Naive thymus-derived CD8-positive, alpha-beta T cell (primary cell): ENCODE measurements at regions not wholly inside any gene's neighbourhood (a gene's known extent, or its start where the extent isn't known, plus 50 kb on each side); places are given as distances from the start of the nearest gene placed in this dataset.
"Not testable (repeated sequence)": the region's sequence is repeated elsewhere in the genome, so short reads cannot be mapped to it uniquely, and the experiment has no call there.

Experiments
- ATAC-seq, 2 donors: fragments of 150-1000 bp; cut with Tn5 transposase in 1 of 2; sonication (Bioruptor Pico), chemical (Tn5 transposase) in 1 of 2; 1 replicate in 1 of 2; 2 replicates in 1 of 2; pipeline ENCODE4 v1.10.0; 2021; ENCODE audit warnings: mild to moderate bottlenecking in 2 of 2, moderate library complexity in 2 of 2
- POLR2A ChIA-PET: fragments of 350-600 bp; sonication (Branson Sonifier 250); formaldehyde crosslinking; loops from one replicate; lab custom pipeline; 2021; ENCODE audit warnings: antibody characterized with exemption; lab: Charles Lee
- DNase-seq, 10 donors: peaks; one replicate each; pipeline versions ENCODE4 v3.0.0 to v3.0.0-alpha.2; 2020 to 2022
- H3K27ac Mint-ChIP-seq, 10 donors: one replicate each; pipeline ENCODE4 v1.8.0; 2020 to 2022; ENCODE audit warnings: mild to moderate bottlenecking in 10 of 10, mixed read lengths in 10 of 10, moderate library complexity in 4 of 10, inconsistent platforms in 1 of 10
- H3K27me3 Mint-ChIP-seq, 5 donors: one replicate each; pipeline ENCODE4 v1.8.0; 2021 to 2022; ENCODE audit warnings: mixed read lengths in 5 of 5
- H3K36me3 Mint-ChIP-seq, 3 donors: one replicate each; pipeline ENCODE4 v1.8.0; 2020 to 2022; ENCODE audit warnings: mixed read lengths in 3 of 3, mild to moderate bottlenecking in 2 of 3, inconsistent platforms in 1 of 3
- H3K4me1 Mint-ChIP-seq, 4 donors: one replicate each; pipeline ENCODE4 v1.8.0; 2021 to 2022; ENCODE audit warnings: mixed read lengths in 4 of 4
- H3K4me3 Mint-ChIP-seq, 10 donors: one replicate each; pipeline ENCODE4 v1.8.0; 2020 to 2022; ENCODE audit warnings: mild to moderate bottlenecking in 10 of 10, mixed read lengths in 10 of 10, moderate library complexity in 6 of 10, inconsistent platforms in 1 of 10
- H3K9me3 Mint-ChIP-seq, 9 donors: one replicate each; pipeline ENCODE4 v1.8.0; 2020 to 2022; ENCODE audit warnings: mixed read lengths in 9 of 9, mild to moderate bottlenecking in 3 of 9, inconsistent platforms in 1 of 9, moderate library complexity in 1 of 9

DNA sequence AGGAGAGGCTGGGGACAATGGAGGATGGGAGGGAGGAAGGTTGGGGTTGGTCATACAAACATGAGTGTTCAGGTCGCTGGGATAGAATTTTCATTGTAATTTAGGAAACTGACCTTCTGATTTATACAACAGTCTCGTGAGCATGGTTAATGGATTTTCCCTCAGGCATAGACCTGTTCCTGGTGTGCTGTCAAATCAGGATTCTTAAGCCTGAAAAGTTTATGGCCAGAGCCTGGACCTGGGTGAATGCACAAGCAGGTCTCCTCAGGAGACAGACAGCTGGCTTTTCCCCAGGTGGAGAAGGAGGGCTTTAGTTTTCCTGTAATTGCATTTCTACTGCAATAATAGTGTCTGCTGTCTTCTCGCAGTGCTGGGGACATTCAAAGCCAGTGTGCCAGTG lies 338.0 kb downstream of the SHQ1 start:
- ATAC-seq, result no peak
- H3K27ac Mint-ChIP-seq, result no peak overlapping the region
- no peak overlapping the region for H3K4me3 Mint-ChIP-seq
- H3K4me1 Mint-ChIP-seq, result no peaks in the 10 kb centered on the region
- no peaks in the 10 kb centered on the region for H3K36me3 Mint-ChIP-seq
- H3K27me3 Mint-ChIP-seq, result peaks cover 0 to 1% (median 0%) of the 10 kb centered on the region in 5 donors
- no peaks in the 10 kb centered on the region for H3K9me3 Mint-ChIP-seq
- POLR2A ChIA-PET, result no interaction called here
- no peak for DNase-seq

GRCh38 chr3:72505539-72506405 lies 342.5 kb downstream of the SHQ1 start:
- no peaks in the 10 kb centered on the region for H3K4me1 Mint-ChIP-seq
- H3K36me3 Mint-ChIP-seq, result no peaks in the 10 kb centered on the region
- POLR2A ChIA-PET, result interaction anchor here (0.6 to 0.7 kb wide), 2 partner anchors 18 to 424 kb away, joined by 3 to 7 read pairs; no protein-coding TSS in a partner anchor
- H3K4me3 Mint-ChIP-seq, result no peak overlapping the region
- peaks cover 0 to 4% (median 0%) of the 10 kb centered on the region in 9 donors for H3K9me3 Mint-ChIP-seq
- H3K27me3 Mint-ChIP-seq, result peaks cover 0 to 3% (median 0%) of the 10 kb centered on the region in 5 donors
- ATAC-seq (no peak), DNase-seq (no peak)
- H3K27ac Mint-ChIP-seq, result no peak overlapping the region

- Mint-ChIP-seq H3K9me3 (peaks cover 0 to 14% (median 4%) of the 10 kb centered on the region in 9 donors), H3K36me3 (peaks cover 0 to 10% (median 0%) of the 10 kb centered on the region in 3 donors)
- H3K4me3 Mint-ChIP-seq, H3K27me3 Mint-ChIP-seq, H3K4me1 Mint-ChIP-seq, DNase-seq, ATAC-seq, H3K27ac Mint-ChIP-seq, POLR2A ChIA-PET: not testable (repeated sequence)
Observed at GRCh38 chr3:72497501-72497900, 350.7 kb downstream of the SHQ1 start.

GRCh38 chr3:72496051-72496670 lies 352.1 kb downstream of the SHQ1 start:
- Mint-ChIP-seq H3K4me1 (peaks cover 0 to 8% (median 0%) of the 10 kb centered on the region in 4 donors), H3K27me3 (no peaks in the 10 kb centered on the region), H3K4me3 (no peak overlapping the region), H3K36me3 (peaks cover 0 to 10% (median 0%) of the 10 kb centered on the region in 3 donors), H3K27ac (peak overlapping the region in 1 of 10 donors; percentile 70), H3K9me3 (peaks cover 0 to 14% (median 3%) of the 10 kb centered on the region in 9 donors)
- DNase-seq, result no peak
- ATAC-seq, result no peak
- POLR2A ChIA-PET, result no interaction called here

GRCh38 chr3:72494626-72495025 lies 353.6 kb downstream of the SHQ1 start:
- Mint-ChIP-seq H3K4me3 (no peak overlapping the region), H3K27me3 (no peaks in the 10 kb centered on the region), H3K4me1 (peaks cover 0 to 16% (median 0%) of the 10 kb centered on the region in 4 donors), H3K36me3 (peaks cover 0 to 10% (median 0%) of the 10 kb centered on the region in 3 donors), H3K9me3 (peaks cover 0 to 14% (median 3%) of the 10 kb centered on the region in 9 donors), H3K27ac (no peak overlapping the region)
- ATAC-seq (no peak), DNase-seq (no peak)
- POLR2A ChIA-PET, result no interaction called here

DNA sequence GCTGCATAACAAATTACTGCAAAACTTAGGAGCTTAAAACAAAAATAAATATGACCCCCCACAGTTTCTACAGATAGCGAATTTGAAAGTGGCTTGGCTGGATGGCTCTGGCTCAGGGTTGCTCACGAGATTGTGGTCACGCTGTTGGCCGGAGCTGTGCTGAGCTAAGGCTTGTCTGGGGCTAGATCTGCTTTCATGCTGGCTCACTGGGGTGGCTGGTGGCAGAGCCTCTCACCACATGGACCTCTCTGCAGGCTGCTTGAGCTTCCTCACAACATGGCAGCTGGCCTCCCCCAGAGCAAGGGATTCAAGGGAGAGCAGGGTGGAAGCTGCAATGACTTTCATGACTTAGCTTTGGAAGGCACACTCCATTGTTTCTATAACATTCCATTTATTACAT lies 354.1 kb downstream of the SHQ1 start:
- Mint-ChIP-seq H3K4me3 (no peak overlapping the region), H3K9me3 (peaks cover 0 to 14% (median 3%) of the 10 kb centered on the region in 9 donors), H3K36me3 (peaks cover 0 to 10% (median 0%) of the 10 kb centered on the region in 3 donors), H3K27ac (no peak overlapping the region), H3K4me1 (peaks cover 0 to 16% (median 0%) of the 10 kb centered on the region in 4 donors), H3K27me3 (no peaks in the 10 kb centered on the region)
- POLR2A ChIA-PET, result interaction anchor here (0.6 kb wide), 2 partner anchors 566 to 1302 kb away, joined by 3 to 4 read pairs; no protein-coding TSS in a partner anchor
- no peak for ATAC-seq
- no peak for DNase-seq

- peaks cover 0 to 14% (median 3%) of the 10 kb centered on the region in 9 donors for H3K9me3 Mint-ChIP-seq
- H3K27me3 Mint-ChIP-seq, result no peaks in the 10 kb centered on the region
- H3K4me1 Mint-ChIP-seq, result peaks cover 0 to 24% (median 2%) of the 10 kb centered on the region in 4 donors
- H3K27ac Mint-ChIP-seq, result no peak overlapping the region
- ATAC-seq, result no peak
- DNase-seq, result no peak
- POLR2A ChIA-PET, result interaction anchor here (0.7 kb wide), 1 partner anchor 41 kb away, joined by 3 read pairs; no protein-coding TSS in a partner anchor
- no peak overlapping the region for H3K4me3 Mint-ChIP-seq
- H3K36me3 Mint-ChIP-seq, result peaks cover 0 to 10% (median 0%) of the 10 kb centered on the region in 3 donors
Observed at GRCh38 chr3:72492240-72492639, 356.0 kb downstream of the SHQ1 start.

DNA sequence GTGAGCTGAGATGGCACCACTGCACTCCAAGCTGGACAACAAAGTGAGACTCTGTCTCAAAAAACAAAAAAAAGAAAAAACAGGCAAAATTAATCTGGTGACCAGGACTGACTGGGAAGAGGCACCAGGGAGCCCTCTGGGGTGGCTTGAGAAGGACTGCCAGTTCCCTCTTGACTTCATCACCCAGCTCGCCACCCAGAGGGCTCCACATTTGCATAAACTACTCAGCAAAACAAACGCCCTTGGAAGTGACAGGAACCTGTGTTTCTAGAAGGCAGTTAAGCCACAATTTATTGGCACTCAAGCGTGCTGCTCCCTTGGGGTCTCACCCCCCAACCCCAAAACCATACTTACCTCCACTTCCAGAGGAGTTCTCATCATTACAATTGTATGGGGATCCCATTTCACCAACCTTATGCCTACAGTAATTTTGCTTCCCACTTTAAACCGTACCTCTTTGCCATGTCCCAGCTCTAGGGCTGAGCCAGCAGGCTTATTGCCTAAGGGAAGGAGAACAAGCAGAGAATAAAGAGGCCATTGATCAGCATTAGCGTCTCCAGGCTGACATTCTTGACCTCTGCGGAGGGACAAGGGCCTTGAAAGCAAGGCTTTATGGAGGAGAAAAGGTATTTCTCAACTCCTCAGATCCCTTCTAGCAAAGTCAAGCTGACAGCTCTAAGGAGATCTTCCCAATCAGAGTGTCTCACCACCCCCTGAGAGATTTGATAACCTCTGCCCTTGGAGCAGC lies 357.4 kb downstream of the SHQ1 start:
- H3K27ac Mint-ChIP-seq, result no peak overlapping the region
- peak in 1 of 10 donors; percentile 6 for DNase-seq
- H3K27me3 Mint-ChIP-seq, result peaks cover 0 to 3% (median 0%) of the 10 kb centered on the region in 5 donors
- POLR2A ChIA-PET, result no interaction called here
- H3K4me3 Mint-ChIP-seq, result no peak overlapping the region
- H3K4me1 Mint-ChIP-seq, result peaks cover 0 to 22% (median 2%) of the 10 kb centered on the region in 4 donors
- no peak for ATAC-seq
- peaks cover 0 to 14% (median 3%) of the 10 kb centered on the region in 9 donors for H3K9me3 Mint-ChIP-seq
- peaks cover 0 to 10% (median 0%) of the 10 kb centered on the region in 3 donors for H3K36me3 Mint-ChIP-seq

- POLR2A ChIA-PET, result no interaction called here
- H3K9me3 Mint-ChIP-seq, result peaks cover 0 to 10% (median 3%) of the 10 kb centered on the region in 9 donors
- no peak for ATAC-seq
Observed at GRCh38 chr3:72489901-72490300, 358.3 kb downstream of the SHQ1 start.

DNA sequence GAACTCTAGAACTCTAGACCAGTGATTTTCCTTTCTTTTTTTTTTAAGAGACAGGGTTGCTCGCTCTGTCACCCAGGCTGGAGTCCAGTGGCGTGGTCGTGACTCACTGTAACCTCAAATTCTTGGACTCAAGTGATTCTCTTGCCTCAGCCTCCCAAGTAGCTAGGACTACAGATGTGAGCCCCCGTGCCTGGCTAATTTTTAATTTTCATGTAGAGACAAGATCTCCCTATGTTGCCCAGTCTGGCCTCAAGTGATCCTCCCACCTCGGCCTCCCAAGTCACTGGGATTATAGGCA lies 359.6 kb downstream of the SHQ1 start:
- Mint-ChIP-seq H3K36me3 (peaks cover 0 to 3% (median 0%) of the 10 kb centered on the region in 3 donors), H3K27me3 (peaks cover 0 to 3% (median 0%) of the 10 kb centered on the region in 5 donors), H3K9me3 (peaks cover 0 to 4% (median 0%) of the 10 kb centered on the region in 9 donors), H3K27ac (peak overlapping the region in 1 of 10 donors; percentile 84), H3K4me3 (no peak overlapping the region), H3K4me1 (peaks cover 0 to 26% (median 2%) of the 10 kb centered on the region in 4 donors)
- ATAC-seq (no peak), DNase-seq (no peak)
- POLR2A ChIA-PET, result no interaction called here

More at GRCh38 chr3:72489901-72490300, 358.3 kb downstream of the SHQ1 start:
- H3K27me3 Mint-ChIP-seq, result peaks cover 0 to 3% (median 0%) of the 10 kb centered on the region in 5 donors
- H3K4me1 Mint-ChIP-seq, result peaks cover 0 to 21% (median 2%) of the 10 kb centered on the region in 4 donors
- peaks cover 0 to 10% (median 0%) of the 10 kb centered on the region in 3 donors for H3K36me3 Mint-ChIP-seq
- DNase-seq, result no peak
- H3K4me3 Mint-ChIP-seq, result no peak overlapping the region
- H3K27ac Mint-ChIP-seq, result no peak overlapping the region

DNA sequence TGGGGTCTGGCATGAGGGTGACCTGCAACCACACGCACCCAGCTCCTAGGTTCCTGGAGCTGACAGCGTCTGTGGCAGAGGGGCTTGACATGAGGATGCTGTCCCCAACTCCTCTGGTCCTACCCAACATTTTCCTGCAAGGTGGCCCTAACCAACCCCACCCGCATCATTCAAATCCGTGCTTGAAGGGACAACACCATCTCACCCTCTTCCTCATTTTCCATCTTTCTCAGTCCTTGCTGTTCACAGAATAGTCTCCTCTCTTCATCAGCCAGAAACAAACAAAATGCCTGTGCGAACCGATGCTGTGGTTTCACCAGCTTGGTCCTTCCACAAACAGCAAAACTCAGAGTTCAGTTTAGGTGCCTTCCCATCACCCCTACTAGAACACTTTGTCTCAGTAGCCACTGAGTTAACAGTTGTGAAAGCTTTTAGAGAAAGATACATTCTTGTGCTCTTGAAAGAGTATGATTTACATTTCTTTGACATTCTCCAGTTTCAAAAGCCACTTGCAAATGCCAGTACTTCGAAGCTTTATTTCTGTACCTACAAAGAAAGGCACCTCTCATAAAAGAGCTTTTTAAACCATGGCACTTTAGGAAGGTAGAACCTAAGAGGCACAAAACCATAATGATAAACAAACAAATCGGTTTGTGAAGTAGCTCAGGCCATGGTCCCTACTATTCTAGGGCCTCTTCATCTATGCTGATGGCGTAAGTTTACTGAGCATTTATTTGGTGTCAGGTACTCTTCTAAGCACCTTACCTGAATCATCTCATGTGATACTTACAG lies 360.1 kb downstream of the SHQ1 start:
- Mint-ChIP-seq H3K36me3 (no peaks in the 10 kb centered on the region), H3K27me3 (peaks cover 0 to 3% (median 0%) of the 10 kb centered on the region in 5 donors), H3K4me3 (no peak overlapping the region), H3K4me1 (peaks cover 0 to 30% (median 2%) of the 10 kb centered on the region in 4 donors), H3K27ac (peak overlapping the region in 1 of 10 donors; percentile 15), H3K9me3 (peaks cover 0 to 3% (median 0%) of the 10 kb centered on the region in 9 donors)
- no peak for DNase-seq
- POLR2A ChIA-PET, result interaction anchor here (0.5 kb wide), 1 partner anchor 18 kb away, joined by 7 read pairs; no protein-coding TSS in a partner anchor
- no peak for ATAC-seq
